Smooth muscle cell (in vitro differentiated cells): ENCODE measurements at regions not wholly inside any gene's neighbourhood (a gene's known extent, or its start where the extent isn't known, plus 50 kb on each side); places are given as distances from the start of the nearest gene placed in this dataset.

Experiments used
- DNase-seq: peaks from one replicate; lab custom pipeline; 2025; ENCODE audit not compliant: unreplicated experiment; lab: John Stamatoyannopoulos, UW
- H2AFZ ChIP-seq: fragments of 200-600 bp; sonication (generic); 2 replicates; pipeline ENCODE4 v1.6.0; 2016; ENCODE audit warnings: antibody characterized with exemption, low read depth, mild to moderate bottlenecking
- H3F3A ChIP-seq: fragments of 200-600 bp; sonication (generic); 2 replicates; pipeline ENCODE4 v1.6.0; 2017; ENCODE audit warnings: antibody characterized with exemption, low read depth
- H3K27ac ChIP-seq: fragments of 200-600 bp; sonication (generic); 2 replicates; pipeline ENCODE4 v1.5.1; 2016; ENCODE audit warnings: low read depth, mild to moderate bottlenecking
- H3K27me3 ChIP-seq: fragments of 200-600 bp; sonication (generic); 2 replicates; pipeline ENCODE4 v1.6.1; 2016; ENCODE audit warnings: low read depth, mild to moderate bottlenecking
- H3K36me3 ChIP-seq: fragments of 200-600 bp; sonication (generic); 2 replicates; pipeline ENCODE4 v1.5.1; 2016; ENCODE audit warnings: low read depth
- H3K4me1 ChIP-seq: fragments of 200-600 bp; sonication (generic); 2 replicates; pipeline ENCODE4 v1.5.1; 2016; ENCODE audit warnings: low read depth
- H3K4me2 ChIP-seq: fragments of 200-600 bp; sonication (generic); 2 replicates; pipeline ENCODE4 v1.6.0; 2016; ENCODE audit warnings: mild to moderate bottlenecking
- H3K4me3 ChIP-seq: fragments of 200-600 bp; sonication (generic); 2 replicates; pipeline ENCODE4 v1.5.1; 2016; ENCODE audit warnings: mild to moderate bottlenecking
- H3K79me2 ChIP-seq: fragments of 200-600 bp; sonication (generic); 2 replicates; pipeline ENCODE4 v1.6.0; 2016; ENCODE audit warnings: low read depth, mild to moderate bottlenecking
- H3K9ac ChIP-seq: fragments of 200-600 bp; sonication (generic); 2 replicates; pipeline ENCODE4 v1.6.0; 2016; ENCODE audit warnings: low read depth
- H3K9me3 ChIP-seq: fragments of 200-600 bp; sonication (generic); replicated peaks from 2 replicates; pipeline ENCODE4 v1.5.1; 2016; ENCODE audit warnings: low read depth
- H4K20me1 ChIP-seq: fragments of 200-600 bp; sonication (generic); 2 replicates; pipeline ENCODE4 v1.6.0; 2016; ENCODE audit warnings: low read depth
- CTCF ChIP-seq: fragments of 200-600 bp; sonication (generic); IDR thresholded peaks from 2 replicates; pipeline ENCODE4 v1.5.1; 2017; ENCODE audit warnings: borderline replicate concordance, mild to moderate bottlenecking, antibody characterized with exemption; ENCODE audit not compliant: insufficient read depth, poor library complexity, severe bottlenecking
- WGBS: methylation state at CpG from one replicate; pipeline ENCODE4 v1.1.7; 2016; ENCODE audit warnings: low lambda C conversion rate; 5-methylcytosine and 5-hydroxymethylcytosine counted together

GRCh38 chr4:111268769-111269414 is 646.0 kb upstream of the PITX2 start:
- TF ChIP-seq CTCF = no peak
- H3K4me2 ChIP-seq = peak overlapping the region; percentile 55
- H3K79me2 ChIP-seq = no peaks in the 10 kb centered on the region
- H3K36me3 ChIP-seq = no peaks in the 10 kb centered on the region
- no peaks in the 10 kb centered on the region for H3K9me3 ChIP-seq
- peak overlapping the region; percentile 2 for H3K27ac ChIP-seq
- H3K4me1 ChIP-seq = peaks cover 10% of the 10 kb centered on the region
- H3F3A ChIP-seq = no peaks in the 10 kb centered on the region
- DNase-seq = no peak
- 87% methylated on average over 2 of the region's 2 CpGs for WGBS
- no peak overlapping the region for H3K4me3 ChIP-seq
- H3K9ac ChIP-seq = no peak overlapping the region
- H3K27me3 ChIP-seq = no peaks in the 10 kb centered on the region
- peak overlapping the region; percentile 59 for H2AFZ ChIP-seq
- no peaks in the 10 kb centered on the region for H4K20me1 ChIP-seq

GRCh38 chr4:111269439-111269838 is 646.6 kb upstream of the PITX2 start:
- no peak for DNase-seq
- Histone ChIP-seq H3K4me1 (peaks cover 10% of the 10 kb centered on the region), H3K9me3 (no peaks in the 10 kb centered on the region), H3F3A (no peaks in the 10 kb centered on the region), H3K79me2 (no peaks in the 10 kb centered on the region), H3K27ac (peak overlapping the region; percentile 2), H2AFZ (peak overlapping the region; percentile 59), H3K4me2 (peak overlapping the region; percentile 55), H4K20me1 (no peaks in the 10 kb centered on the region), H3K9ac (no peak overlapping the region), H3K27me3 (no peaks in the 10 kb centered on the region), H3K36me3 (no peaks in the 10 kb centered on the region), H3K4me3 (no peak overlapping the region)
- WGBS = 49% methylated on average over 2 of the region's 2 CpGs
- TF ChIP-seq CTCF = no peak

- H3K9me3 ChIP-seq = no peaks in the 10 kb centered on the region
- no peaks in the 10 kb centered on the region for H3K79me2 ChIP-seq
- WGBS = 59% methylated on average over 3 of the region's 3 CpGs
- H3F3A ChIP-seq = no peaks in the 10 kb centered on the region
- H3K9ac ChIP-seq = no peak overlapping the region
- no peaks in the 10 kb centered on the region for H3K36me3 ChIP-seq
- no peaks in the 10 kb centered on the region for H4K20me1 ChIP-seq
- no peak for DNase-seq
- peaks cover 8% of the 10 kb centered on the region for H3K4me1 ChIP-seq
- no peak for TF ChIP-seq CTCF
- no peak overlapping the region for H3K4me3 ChIP-seq
- peak overlapping the region; percentile 47 for H3K4me2 ChIP-seq
- no peak overlapping the region for H2AFZ ChIP-seq
- H3K27ac ChIP-seq = no peak overlapping the region
- H3K27me3 ChIP-seq = no peaks in the 10 kb centered on the region
Measured at GRCh38 chr4:111274060-111274459, 651.2 kb upstream of the PITX2 start.

GRCh38 chr4:111274486-111274885 is 651.6 kb upstream of the PITX2 start:
- no peak for DNase-seq
- Histone ChIP-seq H3F3A (no peaks in the 10 kb centered on the region), H3K9me3 (no peaks in the 10 kb centered on the region), H3K27ac (no peak overlapping the region), H3K4me2 (peak overlapping the region; percentile 47), H3K9ac (no peak overlapping the region), H3K4me1 (peaks cover 4% of the 10 kb centered on the region), H3K36me3 (no peaks in the 10 kb centered on the region), H3K4me3 (no peak overlapping the region), H3K79me2 (no peaks in the 10 kb centered on the region), H4K20me1 (no peaks in the 10 kb centered on the region), H3K27me3 (no peaks in the 10 kb centered on the region), H2AFZ (no peak overlapping the region)
- 66% methylated on average over 6 of the region's 6 CpGs for WGBS
- TF ChIP-seq CTCF = no peak
